Stimulated activated CD8-positive, alpha-beta memory T cell treated with anti-CD3 and anti-CD28 coated beads, Interleukin-2, amount 100 ng/mL, for 48 hours (primary cell): ENCODE measurements at regions not wholly inside any gene's neighbourhood (a gene's known extent, or its start where the extent isn't known, plus 50 kb on each side); places are given as distances from the start of the nearest gene placed in this dataset.
A peak's percentile ranks its signal among the peaks of the same experiment; 100 is the strongest.

ENCODE experiments used
- DNase-seq, 2 donors: peaks; one replicate each; pipeline ENCODE4 v3.0.0-alpha.2; 2020; ENCODE audit warnings: low read depth in 2 of 2

GRCh38 chr1:5501206-5501930 is 490.9 kb downstream of the NPHP4 start:
- no peak for DNase-seq

DNA sequence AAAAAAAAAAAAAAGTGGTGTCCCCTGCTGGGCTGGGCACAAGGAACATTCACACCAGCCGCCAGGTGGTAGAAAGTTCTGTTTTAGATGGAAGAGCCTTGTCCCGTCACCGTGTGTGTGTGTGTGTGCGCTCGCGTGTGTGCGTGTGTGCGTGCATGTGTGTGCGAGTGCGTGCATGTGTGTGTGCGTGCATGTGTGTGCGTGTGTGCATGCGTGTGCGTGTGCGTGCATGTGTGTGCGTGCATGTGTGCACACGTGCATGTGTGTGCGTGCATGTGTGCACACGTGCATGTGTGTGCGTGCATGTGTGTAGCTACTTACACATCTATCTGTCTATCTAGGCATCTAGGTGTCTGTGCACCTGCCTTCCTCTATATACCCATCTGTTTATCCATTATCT is 491.7 kb downstream of the NPHP4 start:
- DNase-seq: no peak

DNA sequence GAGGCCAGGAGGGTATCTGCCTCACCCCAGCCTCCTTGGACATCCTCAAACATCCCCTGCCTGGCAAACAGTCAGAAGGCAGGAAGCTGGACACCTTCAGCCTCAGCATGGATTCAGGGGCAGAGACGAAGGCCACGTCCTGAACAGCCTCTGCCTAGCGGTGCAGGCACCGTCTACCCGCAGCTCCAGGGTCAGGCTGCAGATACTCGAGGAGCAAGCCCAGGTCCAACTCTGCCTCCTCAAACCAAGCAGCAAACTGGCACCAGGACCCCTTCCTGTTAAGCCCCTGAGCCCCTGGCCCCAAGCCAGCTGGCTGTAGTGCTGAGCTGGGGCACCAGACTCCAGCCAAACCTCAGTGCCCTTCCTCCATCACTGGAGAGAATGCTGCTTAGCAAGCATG is 494.7 kb downstream of the NPHP4 start:
- no peak for DNase-seq

DNA sequence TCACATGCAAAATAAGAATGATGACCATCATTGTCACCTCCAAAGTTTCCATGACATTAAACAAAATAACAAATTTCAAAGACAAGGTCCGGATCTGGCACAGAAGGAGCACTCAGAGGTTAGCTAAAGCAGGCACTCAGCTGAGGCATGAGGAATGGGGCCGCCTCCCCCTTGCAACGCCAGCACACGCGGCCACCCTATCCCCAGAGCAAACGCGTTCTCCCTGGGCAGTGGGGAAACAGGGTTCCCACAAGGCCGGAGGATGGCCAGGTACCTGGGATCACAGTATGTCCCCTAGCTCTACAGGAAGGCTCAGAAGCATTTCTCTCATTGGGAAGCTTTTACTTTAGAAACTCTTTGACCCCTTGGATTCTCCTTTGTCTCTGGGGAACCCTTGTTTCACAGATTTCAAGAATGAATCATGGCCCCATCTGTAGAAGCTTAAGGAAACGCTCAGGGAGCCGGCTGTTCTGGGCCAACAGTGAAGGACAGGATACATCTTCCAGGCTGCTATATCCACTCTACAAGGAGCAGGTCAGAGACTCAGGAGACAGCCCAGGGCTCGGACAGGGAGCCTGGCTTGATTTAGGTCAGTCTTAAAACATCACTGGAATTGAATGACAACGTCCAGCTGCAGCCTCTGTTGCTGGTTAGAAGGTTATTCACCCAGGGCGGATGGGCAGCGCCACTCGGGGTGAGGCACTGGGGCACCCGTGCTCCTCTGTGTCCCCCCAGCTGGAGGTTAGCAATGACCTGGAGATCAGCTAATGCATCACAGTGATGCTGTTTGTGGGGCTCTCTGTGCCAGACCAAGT is 496.4 kb downstream of the NPHP4 start:
- DNase-seq: no peak

- DNase-seq: no peak
Observed at GRCh38 chr1:5494518-5494917, 497.7 kb downstream of the NPHP4 start.

GRCh38 chr1:5493851-5494311 is 498.3 kb downstream of the NPHP4 start:
- no peak for DNase-seq

DNA sequence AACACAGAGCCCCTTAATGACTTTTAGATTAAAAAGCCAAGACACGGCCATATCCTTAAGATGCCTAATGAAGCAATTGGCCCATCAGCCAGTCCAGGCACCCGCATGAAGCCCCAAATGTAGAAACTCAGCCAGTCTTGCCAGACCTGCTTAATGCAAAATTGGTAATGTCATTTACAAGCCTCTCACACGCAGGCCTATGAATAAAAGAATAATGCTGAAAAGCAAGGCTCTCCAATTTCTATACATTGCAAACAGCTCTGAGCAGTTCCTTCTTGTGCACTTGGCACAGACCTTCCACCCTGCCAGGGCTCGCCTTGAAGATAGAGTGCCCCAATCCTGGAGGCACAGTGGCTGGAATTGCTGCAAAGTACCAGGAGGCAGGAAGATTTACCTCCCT is 498.9 kb downstream of the NPHP4 start:
- no peak for DNase-seq

GRCh38 chr1:5492846-5493245 is 499.4 kb downstream of the NPHP4 start:
- DNase-seq: no peak

DNA sequence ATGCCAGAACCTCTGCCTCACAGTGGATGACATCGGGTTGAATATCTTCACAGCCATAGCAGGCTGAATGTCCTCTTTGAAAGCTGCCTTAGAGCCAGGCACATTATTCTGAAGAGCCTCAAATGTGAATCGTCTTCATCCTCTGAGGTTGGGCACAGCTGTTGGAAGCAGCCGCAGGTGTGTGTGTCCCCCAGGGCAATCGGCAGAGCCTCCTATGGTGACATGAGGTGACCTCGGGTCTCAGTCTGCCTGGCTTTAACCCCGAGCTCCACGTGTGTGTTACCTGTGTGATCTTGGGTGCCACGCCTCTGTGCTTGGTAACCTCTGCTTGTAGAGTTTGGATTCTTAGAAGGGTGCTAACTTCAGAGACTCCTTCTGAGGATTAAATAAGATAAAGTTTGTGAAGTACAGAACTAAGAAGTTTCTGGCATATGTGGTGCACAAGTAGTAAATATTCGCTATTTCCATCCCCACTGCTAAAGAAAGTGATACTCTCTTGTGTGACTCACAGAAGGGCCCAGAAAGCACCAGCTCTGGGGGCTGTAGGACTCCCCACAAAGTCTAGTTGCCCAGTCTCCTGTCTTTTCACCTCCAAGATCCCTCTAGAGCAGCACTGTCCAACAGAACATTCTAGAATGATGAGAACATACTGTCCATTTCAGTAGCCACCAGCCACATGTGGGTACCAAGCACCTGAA is 500.9 kb downstream of the NPHP4 start:
- no peak for DNase-seq

GRCh38 chr1:5490635-5491034 is 501.6 kb downstream of the NPHP4 start:
- DNase-seq: no peak

- DNase-seq: no peak
Observed at GRCh38 chr1:5488448-5488847, 503.8 kb downstream of the NPHP4 start.

GRCh38 chr1:5485968-5486696 is 506.1 kb downstream of the NPHP4 start:
- DNase-seq: no peak

DNA sequence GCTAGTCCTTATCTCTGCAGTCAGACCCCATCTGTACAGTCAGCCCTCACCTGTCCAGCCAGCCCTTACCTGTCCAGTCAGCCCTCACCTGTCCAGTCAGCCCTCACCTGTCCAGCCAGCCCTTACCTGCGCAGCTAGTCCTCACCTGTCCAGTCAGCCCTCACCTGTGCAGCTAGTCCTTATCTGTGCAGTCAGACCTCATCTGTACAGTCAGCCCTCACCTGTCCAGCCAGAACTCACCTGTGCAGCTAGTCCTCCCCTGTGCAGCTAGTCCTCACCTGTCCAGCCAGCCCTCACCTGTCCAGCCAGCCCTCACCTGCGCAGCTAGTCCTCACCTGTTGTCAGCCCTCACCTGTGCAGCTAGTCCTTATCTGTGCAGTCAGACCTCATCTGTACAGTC is 506.8 kb downstream of the NPHP4 start:
- DNase-seq: no peak

- DNase-seq: no peak
Observed at GRCh38 chr1:5484451-5485165, 507.6 kb downstream of the NPHP4 start.

- peak in 1 of 2 donors; percentile 14 for DNase-seq
Observed at GRCh38 chr1:5481889-5482288, 510.3 kb downstream of the NPHP4 start.

DNA sequence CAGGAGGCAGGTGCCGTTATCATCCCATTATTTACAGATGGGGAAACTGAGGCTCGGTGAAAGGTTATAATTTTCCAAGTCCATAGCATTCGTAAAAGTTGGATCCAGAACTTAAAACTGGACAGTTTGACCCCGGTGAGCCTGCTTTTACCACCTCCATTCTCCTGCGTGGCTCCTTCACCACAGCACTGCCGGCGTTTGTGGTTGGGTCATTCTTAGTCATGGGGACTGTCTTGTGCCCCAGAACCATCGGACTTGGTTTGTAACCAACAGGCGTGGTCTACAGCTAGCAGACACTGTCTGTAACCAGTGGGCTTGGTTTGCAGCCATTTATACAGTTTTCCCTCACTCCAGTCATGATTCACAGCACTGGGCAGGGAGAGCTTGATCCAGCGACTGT is 511.3 kb downstream of the NPHP4 start:
- no peak for DNase-seq

- no peak for DNase-seq
Observed at GRCh38 chr1:5479876-5480646, 512.2 kb downstream of the NPHP4 start.

DNA sequence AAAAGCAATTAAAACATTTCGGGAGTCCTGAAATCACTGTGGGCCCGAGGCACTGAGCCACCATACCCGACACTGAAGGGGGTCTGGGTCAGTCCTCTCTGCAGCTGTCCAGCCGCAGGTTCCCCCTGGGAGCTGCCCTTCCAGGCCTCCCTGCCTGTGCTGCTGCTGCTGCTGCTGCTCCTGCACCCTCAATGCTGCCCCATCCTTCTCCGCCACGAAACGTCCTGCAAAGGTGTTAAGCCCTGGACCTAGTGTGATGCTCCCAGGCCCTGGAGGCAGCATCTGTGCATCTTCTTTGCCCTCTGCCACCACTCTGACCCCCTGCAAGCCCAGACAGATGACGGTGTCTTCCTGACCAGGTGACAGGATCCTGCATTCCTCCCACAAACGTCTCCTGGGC is 513.3 kb downstream of the NPHP4 start:
- DNase-seq: no peak

GRCh38 chr1:5478156-5478695 is 514.0 kb downstream of the NPHP4 start:
- DNase-seq: no peak

GRCh38 chr1:5477716-5478115 is 514.5 kb downstream of the NPHP4 start:
- DNase-seq: no peak
